Thyroid gland (tissue), 4 donors: ENCODE measurements at regions not wholly inside any gene's neighbourhood (a gene's known extent, or its start where the extent isn't known, plus 50 kb on each side); places are given as distances from the start of the nearest gene placed in this dataset.

Experiments
- CTCF ChIP-seq, 6 experiments: fragments of 200-600 bp in 3 of 6; fragments of 450-650 bp in 3 of 6; sonication (generic) in 3 of 6; IDR thresholded peaks; one replicate each; pipeline ENCODE4 v1.5.1; 2016 to 2019; ENCODE audit warnings: antibody characterized with exemption in 6 of 6, mild to moderate bottlenecking in 2 of 6, inconsistent platforms in 1 of 6, moderate library complexity in 1 of 6
- POLR2A ChIP-seq, 2 donors: fragments of 450-650 bp; IDR thresholded peaks; one replicate each; pipeline ENCODE4 v1.6.1; 2017; ENCODE audit warnings: antibody characterized with exemption in 2 of 2, mild to moderate bottlenecking in 2 of 2, moderate library complexity in 1 of 2

DNA sequence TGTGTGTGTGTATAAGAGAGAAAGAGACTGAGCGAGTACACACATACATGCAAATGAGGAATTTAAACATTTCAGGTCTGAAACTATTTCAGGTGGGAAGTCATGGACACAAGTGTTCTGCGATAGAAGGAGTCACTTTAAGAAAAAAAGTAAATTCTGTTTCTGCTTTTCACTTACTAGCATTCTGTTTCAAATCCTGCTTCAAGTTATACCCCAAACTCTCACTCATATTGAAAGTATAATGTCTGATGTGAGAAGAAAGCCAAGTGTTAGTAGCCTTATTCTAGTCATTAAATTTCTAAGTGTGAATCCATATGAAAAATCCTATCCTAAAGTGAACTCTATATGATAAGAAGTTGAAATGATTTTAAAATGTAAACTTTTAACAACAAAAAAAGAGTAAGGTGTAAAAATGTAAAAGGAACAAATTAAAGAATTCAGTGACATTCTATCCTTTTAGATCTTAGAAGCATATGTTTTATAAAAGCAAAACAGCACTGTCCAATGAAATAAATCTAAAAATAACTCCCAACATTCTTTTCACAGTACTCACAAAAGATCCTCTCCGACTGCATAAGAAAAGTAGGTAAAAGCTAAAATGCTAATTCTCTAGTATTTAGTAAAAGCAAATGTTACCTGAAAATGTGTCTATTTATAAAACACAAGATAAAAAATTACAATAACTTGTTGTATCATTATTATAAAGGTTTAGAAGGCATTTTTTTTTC, 570.6 kb downstream of the ZEB2 start:
- TF ChIP-seq CTCF (IDR thresholded peaks at IDR 0.05) (no peak), POLR2A (IDR thresholded peaks at IDR 0.05) (no peak)
